ENCODE measurements at regions not wholly inside any gene's neighbourhood (a gene's known extent, or its start where the extent isn't known, plus 50 kb on each side); places are given as distances from the start of the nearest gene placed in this dataset.
"Not testable (repeated sequence)": the region's sequence is repeated elsewhere in the genome, so short reads cannot be mapped to it uniquely, and the experiment has no call there.

- no peak for DNase-seq
Observed at GRCh38 chr10:57472823-57473619, 794.7 kb downstream of the IPMK start.

GRCh38 chr10:57468894-57469432 lies 798.7 kb downstream of the IPMK start:
- DNase-seq: no peak

- no peak for DNase-seq
Observed at GRCh38 chr10:57465155-57465554, 802.5 kb downstream of the IPMK start.

- no peak for DNase-seq
Observed at GRCh38 chr10:57460540-57460939, 807.2 kb downstream of the IPMK start.

GRCh38 chr10:57457972-57458512 lies 809.7 kb downstream of the IPMK start:
- no peak for DNase-seq

GRCh38 chr10:57430376-57430775 lies 837.3 kb downstream of the IPMK start:
- no peak for DNase-seq

GRCh38 chr10:57420881-57421280 lies 846.8 kb downstream of the IPMK start:
- DNase-seq: no peak

- no peak for DNase-seq
Observed at GRCh38 chr10:57418476-57418875, 849.2 kb downstream of the IPMK start.

GRCh38 chr10:57395923-57396322 lies 871.8 kb downstream of the IPMK start:
- no peak for DNase-seq

- no peak for DNase-seq
Observed at GRCh38 chr10:57367412-57367811, 900.3 kb downstream of the IPMK start.

- no peak for DNase-seq
Observed at GRCh38 chr10:57362811-57363210, 904.9 kb downstream of the IPMK start.

GRCh38 chr10:57353403-57354003 lies 914.2 kb downstream of the IPMK start:
- no peak for DNase-seq

- no peak for DNase-seq
Observed at GRCh38 chr10:57351076-57351475, 916.6 kb downstream of the IPMK start.

- no peak for DNase-seq
Observed at GRCh38 chr10:57341294-57341693, 926.4 kb downstream of the IPMK start.

- peak; percentile 77 for DNase-seq
Observed at GRCh38 chr10:57338823-57339558, 928.7 kb downstream of the IPMK start.

- no peak for DNase-seq
Observed at GRCh38 chr10:57336865-57337264, 930.8 kb downstream of the IPMK start.

GRCh38 chr10:57336341-57336740 lies 931.4 kb downstream of the IPMK start:
- DNase-seq: no peak

GRCh38 chr10:57334523-57334922 lies 933.2 kb downstream of the IPMK start:
- DNase-seq: no peak

- no peak for DNase-seq
Observed at GRCh38 chr10:57333880-57334279, 933.8 kb downstream of the IPMK start.

GRCh38 chr10:57321400-57321854 lies 946.3 kb downstream of the IPMK start:
- DNase-seq: not testable (repeated sequence)

- no peak for DNase-seq
Observed at GRCh38 chr10:57320416-57320815, 947.3 kb downstream of the IPMK start.

- no peak for DNase-seq
Observed at GRCh38 chr10:57314046-57314445, 953.0 kb upstream of the ZWINT start.

GRCh38 chr10:57303566-57303965 lies 942.5 kb upstream of the ZWINT start:
- DNase-seq: no peak
